ENCODE measurements at regions not wholly inside any gene's neighbourhood (a gene's known extent, or its start where the extent isn't known, plus 50 kb on each side); places are given as distances from the start of the nearest gene placed in this dataset.

DNA sequence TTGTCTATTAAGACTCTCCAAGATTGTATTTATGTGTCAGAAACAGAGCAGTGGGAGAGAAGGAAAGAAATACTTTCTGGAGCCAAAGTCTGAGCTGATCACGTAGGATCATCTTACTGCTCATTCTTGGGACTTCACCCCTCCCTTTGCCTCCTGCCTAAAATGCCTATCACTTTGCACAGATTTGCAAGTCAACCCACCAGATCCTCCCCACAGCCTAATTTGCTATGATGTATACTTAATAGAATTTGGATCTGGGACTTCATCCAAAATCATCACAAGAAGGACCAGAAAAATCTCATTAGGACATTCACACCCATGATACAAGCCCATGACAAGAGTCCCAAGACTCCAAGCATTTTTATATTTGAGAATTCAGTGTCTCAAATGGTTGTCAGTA is 290.2 kb downstream of the FBXW7 start:
- TF ChIP-seq EZH2 (IDR thresholded peaks at IDR 0.05; ENCODE audit: borderline replicate concordance, insufficient read depth, low read depth, low read length, poor library complexity, severe bottlenecking) = no peak
- TF ChIP-seq, protein P1, sequence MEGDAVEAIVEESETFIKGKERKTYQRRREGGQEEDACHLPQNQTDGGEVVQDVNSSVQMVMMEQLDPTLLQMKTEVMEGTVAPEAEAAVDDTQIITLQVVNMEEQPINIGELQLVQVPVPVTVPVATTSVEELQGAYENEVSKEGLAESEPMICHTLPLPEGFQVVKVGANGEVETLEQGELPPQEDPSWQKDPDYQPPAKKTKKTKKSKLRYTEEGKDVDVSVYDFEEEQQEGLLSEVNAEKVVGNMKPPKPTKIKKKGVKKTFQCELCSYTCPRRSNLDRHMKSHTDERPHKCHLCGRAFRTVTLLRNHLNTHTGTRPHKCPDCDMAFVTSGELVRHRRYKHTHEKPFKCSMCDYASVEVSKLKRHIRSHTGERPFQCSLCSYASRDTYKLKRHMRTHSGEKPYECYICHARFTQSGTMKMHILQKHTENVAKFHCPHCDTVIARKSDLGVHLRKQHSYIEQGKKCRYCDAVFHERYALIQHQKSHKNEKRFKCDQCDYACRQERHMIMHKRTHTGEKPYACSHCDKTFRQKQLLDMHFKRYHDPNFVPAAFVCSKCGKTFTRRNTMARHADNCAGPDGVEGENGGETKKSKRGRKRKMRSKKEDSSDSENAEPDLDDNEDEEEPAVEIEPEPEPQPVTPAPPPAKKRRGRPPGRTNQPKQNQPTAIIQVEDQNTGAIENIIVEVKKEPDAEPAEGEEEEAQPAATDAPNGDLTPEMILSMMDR (IDR thresholded peaks at IDR 0.05) = no peak
- Histone ChIP-seq H3K79me2 (ENCODE audit: control insufficient read depth, insufficient read depth, low read length) (no peaks in the 10 kb centered on the region), H3K4me1 (ENCODE audit: control insufficient read depth in 2 of 2, insufficient read depth in 2 of 2, low read length in 2 of 2) (no peaks in the 10 kb centered on the region), H3K27me3 (replicated peaks in 1 of 4; ENCODE audit: control extremely low read depth in 1 of 4, control insufficient read depth in 3 of 4, insufficient read depth in 4 of 4, low read length in 3 of 4) (peaks cover 0 to 10% (median 1%) of the 10 kb centered on the region in 4 experiments), H3K4me3 (ENCODE audit: control extremely low read depth in 1 of 5, extremely low read depth in 1 of 5, insufficient read depth in 1 of 5, low read depth in 2 of 5, low read length in 4 of 5) (no peak overlapping the region), H3K9me3 (ENCODE audit: control extremely low read depth in 1 of 3, control insufficient read depth in 2 of 3, insufficient read depth in 1 of 3, low read length in 2 of 3) (peaks cover 0 to 3% (median 0%) of the 10 kb centered on the region in 3 donors), H4K20me1 (ENCODE audit: control insufficient read depth, insufficient read depth, low read length, poor library complexity, severe bottlenecking) (no peaks in the 10 kb centered on the region), H3K9ac (ENCODE audit: low read length) (no peak overlapping the region), H3K4me2 (replicated peaks; ENCODE audit: low read depth, low read length, poor library complexity, severe bottlenecking) (no peak overlapping the region), H2AFZ (ENCODE audit: insufficient read depth, low read depth, low read length, poor library complexity, severe bottlenecking) (no peak overlapping the region), H3K36me3 (replicated peaks in 1 of 2; ENCODE audit: control extremely low read depth in 1 of 2, control insufficient read depth in 1 of 2, extremely low read depth in 1 of 2, insufficient read depth in 2 of 2, low read length in 1 of 2) (no peaks in the 10 kb centered on the region), H3K27ac (ENCODE audit: low read length in 2 of 2) (no peak overlapping the region)
- Mint-ChIP-seq H3K4me3 (no peak overlapping the region), H3K27me3 (peaks cover 9% of the 10 kb centered on the region), H3K27ac (no peak overlapping the region), H3K9me3 (ENCODE audit: insufficient read depth) (no peaks in the 10 kb centered on the region), H3K4me1 (no peaks in the 10 kb centered on the region)
- DNase-seq (no peak), ATAC-seq (ENCODE audit: low read depth) (no peak)
- CTCF ChIA-PET = no interaction called here
- WGBS (ENCODE audit: insufficient coverage) = no CpG with 5 or more reads among the region's 1 CpG
- intact Hi-C loops (cut with micrococcal nuclease) = no loop called here
- POLR2A ChIA-PET = no interaction called here

DNA sequence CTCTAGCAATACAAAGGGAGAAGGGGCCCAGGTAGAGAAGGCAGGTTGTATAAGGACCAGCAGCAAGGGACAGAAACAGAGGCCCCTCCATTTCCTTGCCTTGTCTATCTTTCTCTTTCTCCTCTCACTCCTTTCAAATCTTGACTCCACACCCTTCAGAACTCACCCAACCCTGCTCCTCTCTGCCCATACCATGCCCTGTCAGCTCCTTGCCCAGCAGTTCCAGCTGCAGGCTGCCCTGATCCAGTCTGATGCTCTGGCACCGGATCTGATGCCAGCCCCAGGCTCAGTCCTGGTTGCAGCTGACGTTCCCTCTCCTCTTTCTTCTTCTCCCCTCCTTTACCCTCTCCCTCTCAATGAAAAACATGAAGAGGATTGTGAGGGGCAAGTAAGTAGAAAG is 291.2 kb downstream of the FBXW7 start:
- no peak for TF ChIP-seq EZH2 (IDR thresholded peaks at IDR 0.05; ENCODE audit: borderline replicate concordance, insufficient read depth, low read depth, low read length, poor library complexity, severe bottlenecking)
- TF ChIP-seq, protein P1 (IDR thresholded peaks at IDR 0.05) = no peak
- WGBS (ENCODE audit: insufficient coverage) = no CpG with 5 or more reads among the region's 2 CpGs
- Histone ChIP-seq H3K4me3 (ENCODE audit: control extremely low read depth in 1 of 5, extremely low read depth in 1 of 5, insufficient read depth in 1 of 5, low read depth in 2 of 5, low read length in 4 of 5) (no peak overlapping the region), H3K9me3 (ENCODE audit: control extremely low read depth in 1 of 3, control insufficient read depth in 2 of 3, insufficient read depth in 1 of 3, low read length in 2 of 3) (peaks cover 0 to 3% (median 0%) of the 10 kb centered on the region in 3 donors), H3K36me3 (replicated peaks in 1 of 2; ENCODE audit: control extremely low read depth in 1 of 2, control insufficient read depth in 1 of 2, extremely low read depth in 1 of 2, insufficient read depth in 2 of 2, low read length in 1 of 2) (no peaks in the 10 kb centered on the region), H3K4me1 (ENCODE audit: control insufficient read depth in 2 of 2, insufficient read depth in 2 of 2, low read length in 2 of 2) (no peaks in the 10 kb centered on the region), H4K20me1 (ENCODE audit: control insufficient read depth, insufficient read depth, low read length, poor library complexity, severe bottlenecking) (no peaks in the 10 kb centered on the region), H2AFZ (ENCODE audit: insufficient read depth, low read depth, low read length, poor library complexity, severe bottlenecking) (no peak overlapping the region), H3K9ac (ENCODE audit: low read length) (no peak overlapping the region), H3K4me2 (replicated peaks; ENCODE audit: low read depth, low read length, poor library complexity, severe bottlenecking) (no peak overlapping the region), H3K27me3 (replicated peaks in 1 of 4; ENCODE audit: control extremely low read depth in 1 of 4, control insufficient read depth in 3 of 4, insufficient read depth in 4 of 4, low read length in 3 of 4) (peaks cover 0 to 10% (median 1%) of the 10 kb centered on the region in 4 experiments), H3K27ac (ENCODE audit: low read length in 2 of 2) (no peak overlapping the region), H3K79me2 (ENCODE audit: control insufficient read depth, insufficient read depth, low read length) (no peaks in the 10 kb centered on the region)
- no peak overlapping the region for H3K27ac Mint-ChIP-seq
- ChIA-PET CTCF (no interaction called here), POLR2A (no interaction called here)
- H3K4me3 Mint-ChIP-seq = no peak overlapping the region
- no peaks in the 10 kb centered on the region for H3K4me1 Mint-ChIP-seq
- DNase-seq = no peak
- no peaks in the 10 kb centered on the region for H3K9me3 Mint-ChIP-seq (ENCODE audit: insufficient read depth)
- intact Hi-C loops (cut with micrococcal nuclease) = no loop called here
- peaks cover 9% of the 10 kb centered on the region for H3K27me3 Mint-ChIP-seq
- no peak for ATAC-seq (ENCODE audit: low read depth)

Data from B cell (primary cell).